Prostate gland (tissue), 1 donor: ENCODE measurements at regions not wholly inside any gene's neighbourhood (a gene's known extent, or its start where the extent isn't known, plus 50 kb on each side); places are given as distances from the start of the nearest gene placed in this dataset.

Experiments used
- POLR2A ChIP-seq: fragments of 450-650 bp; IDR thresholded peaks from one replicate; pipeline ENCODE4 v1.6.1; 2016; ENCODE audit warnings: antibody characterized with exemption, mild to moderate bottlenecking
- POLR2AphosphoS5 ChIP-seq: sonication (generic); formaldehyde crosslinking; IDR thresholded peaks from one replicate; pipeline ENCODE4 v1.6.1; 2017; ENCODE audit warnings: antibody characterized with exemption

GRCh38 chr11:44376423-44376822 lies 66.5 kb upstream of the ALX4 start:
- TF ChIP-seq POLR2AphosphoS5 (no peak), POLR2A (no peak)
